GM19328 (cell line): ENCODE measurements at regions not wholly inside any gene's neighbourhood (a gene's known extent, or its start where the extent isn't known, plus 50 kb on each side); places are given as distances from the start of the nearest gene placed in this dataset.
"Not testable (repeated sequence)": the region's sequence is repeated elsewhere in the genome, so short reads cannot be mapped to it uniquely, and the experiment has no call there.

Experiments
- ATAC-seq: cut with Tn5 transposase; IDR thresholded peaks from one replicate; pipeline ENCODE4 v1.9.1; 2021; ENCODE audit warnings: mild to moderate bottlenecking, moderate library complexity; ENCODE audit not compliant: unreplicated experiment

DNA sequence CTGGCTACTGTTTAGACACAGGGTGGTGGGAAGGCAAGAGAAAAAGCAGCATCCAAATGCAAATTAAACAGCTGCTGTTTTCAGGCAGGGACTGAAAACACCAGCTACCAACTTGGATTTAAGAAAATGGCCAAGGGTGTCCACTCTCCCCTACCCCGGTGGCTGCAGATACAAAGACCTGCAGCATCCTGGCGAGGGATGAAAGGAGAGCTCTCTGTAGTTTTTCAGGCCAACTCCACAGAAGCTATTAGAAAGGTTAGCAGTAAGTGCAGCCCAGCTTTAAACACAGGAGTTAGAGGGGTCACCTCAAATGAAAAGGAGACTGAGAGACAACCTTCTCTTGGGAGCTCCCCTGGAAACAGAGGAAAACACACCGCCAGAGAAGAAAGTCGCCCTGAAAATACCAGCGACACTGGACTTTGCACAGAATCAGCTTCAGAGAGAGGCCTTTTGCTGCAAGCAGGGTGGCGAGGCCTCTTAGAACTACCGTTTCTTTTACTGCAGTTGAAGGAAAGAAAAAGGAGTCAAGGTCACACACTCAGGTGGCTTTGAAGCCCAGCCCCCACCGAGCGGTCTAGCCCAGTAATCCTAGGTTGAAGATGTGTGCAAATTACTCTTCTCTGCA, 74.4 kb upstream of the TIAM1 start:
- no peak for ATAC-seq

- ATAC-seq, result not testable (repeated sequence)
Observed at GRCh38 chr21:31417214-31417613, 73.2 kb upstream of the TIAM1 start.

DNA sequence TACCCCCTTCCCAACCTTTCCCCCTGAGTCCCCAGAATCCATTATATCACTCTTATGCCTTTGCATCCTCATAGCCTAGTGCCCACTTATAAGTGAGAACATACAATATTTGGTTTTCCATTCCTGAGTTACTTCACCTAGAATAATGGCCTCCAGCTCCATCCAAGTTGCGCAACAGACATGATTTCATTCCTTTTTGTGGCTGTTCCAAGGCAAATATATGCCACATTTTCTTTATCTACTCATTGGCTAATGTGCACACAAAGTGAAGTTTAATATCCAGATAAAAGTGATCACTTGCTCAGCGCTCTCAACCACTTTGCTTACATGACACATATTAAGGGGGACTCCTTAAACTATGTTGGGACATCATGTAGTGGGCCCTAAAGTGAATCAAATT, 72.4 kb upstream of the TIAM1 start:
- ATAC-seq, result no peak

DNA sequence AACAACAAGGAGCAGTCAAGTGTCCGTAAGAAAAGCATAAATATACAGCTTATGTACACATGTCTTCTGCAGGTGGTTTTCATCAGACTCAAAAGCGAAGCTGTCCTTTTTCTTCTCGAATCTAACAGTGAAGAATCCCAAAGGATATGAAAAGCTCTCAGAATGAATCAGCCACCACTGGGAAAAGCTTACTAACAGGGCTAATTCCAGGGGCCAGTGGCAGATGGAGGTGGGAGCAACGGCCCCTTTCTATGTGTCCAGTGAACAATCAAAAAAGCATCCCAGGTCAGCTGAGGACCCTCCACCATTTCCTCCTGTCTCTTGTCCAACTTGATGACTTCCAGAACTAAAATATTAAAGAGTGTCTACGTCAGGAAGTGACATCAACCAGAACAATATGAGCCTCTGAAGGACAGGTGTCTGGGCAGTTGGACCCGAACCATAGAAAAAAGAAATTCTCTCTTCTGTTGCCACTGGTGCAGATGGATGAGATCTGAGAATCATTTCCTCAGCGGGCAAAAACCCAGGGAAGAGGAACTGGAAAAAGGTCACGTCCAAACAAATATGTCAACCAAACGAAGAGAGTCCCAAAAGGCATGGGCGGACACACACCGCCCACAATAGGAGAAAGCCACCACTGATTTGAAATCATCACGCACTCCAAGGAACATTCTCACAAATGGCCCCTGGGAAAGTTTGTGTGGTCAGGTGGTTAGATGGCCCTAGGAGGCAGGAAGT, 70.4 kb upstream of the TIAM1 start:
- no peak for ATAC-seq

DNA sequence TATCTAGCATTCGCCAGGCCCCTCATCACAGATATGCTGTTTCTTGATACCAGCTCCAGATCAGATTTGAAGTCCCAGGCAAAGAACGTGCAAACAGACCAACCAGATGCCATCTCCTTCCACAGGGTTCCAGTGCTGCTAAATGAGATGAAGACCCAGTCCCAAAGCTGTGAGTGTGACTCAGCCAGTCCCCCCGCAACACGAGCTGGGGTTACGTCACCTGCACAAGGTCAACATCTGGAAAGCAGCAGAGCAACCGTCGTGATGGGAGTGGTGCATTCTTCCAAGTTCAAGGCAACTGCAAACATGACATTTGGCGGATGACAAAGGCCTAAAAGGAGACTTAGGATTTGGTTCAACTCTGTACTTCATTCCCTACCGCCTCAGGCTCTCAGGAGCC, 69.6 kb upstream of the TIAM1 start:
- no peak for ATAC-seq

GRCh38 chr21:31410499-31411131, 66.6 kb upstream of the TIAM1 start:
- no peak for ATAC-seq

- no peak for ATAC-seq
Observed at GRCh38 chr21:31409831-31410487, 65.9 kb upstream of the TIAM1 start.

DNA sequence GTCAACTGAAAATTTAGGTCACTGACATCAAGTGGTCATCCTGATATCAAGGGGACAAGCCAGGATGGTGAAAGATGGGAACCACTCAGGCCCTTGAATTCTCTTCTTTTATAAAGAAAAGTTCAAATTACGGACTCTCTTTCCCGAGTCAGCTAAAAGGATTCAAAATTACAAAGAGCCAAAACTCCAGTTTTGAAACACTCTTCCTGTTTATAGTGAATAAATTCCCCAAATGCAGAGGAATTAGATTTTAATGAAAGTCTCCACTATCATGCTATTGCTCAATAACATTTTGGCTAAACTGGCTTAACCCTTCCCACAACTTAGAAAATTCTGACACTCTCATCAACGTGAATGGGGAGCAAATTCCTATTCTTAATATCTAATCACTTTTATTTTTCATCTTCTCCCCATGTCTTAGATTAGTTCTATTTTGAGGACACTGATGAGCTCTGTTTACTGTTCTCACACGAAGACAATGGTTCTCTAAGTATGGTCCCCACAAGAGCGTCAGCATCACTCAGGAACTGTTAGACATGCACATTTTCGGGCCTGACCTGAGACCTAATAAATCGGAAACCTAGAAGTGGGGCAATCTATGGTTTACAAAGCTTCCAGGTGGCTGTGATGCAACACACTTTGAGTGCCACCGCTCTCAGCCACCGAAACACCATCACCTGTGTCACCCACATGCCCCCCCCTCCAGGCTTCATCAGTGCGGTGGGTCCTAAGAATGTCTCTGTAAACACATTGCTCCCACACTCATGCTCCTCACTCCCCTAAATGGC, 64.4 kb upstream of the TIAM1 start:
- ATAC-seq, result no peak

- ATAC-seq, result no peak
Observed at GRCh38 chr21:31406510-31406909, 62.4 kb upstream of the TIAM1 start.

DNA sequence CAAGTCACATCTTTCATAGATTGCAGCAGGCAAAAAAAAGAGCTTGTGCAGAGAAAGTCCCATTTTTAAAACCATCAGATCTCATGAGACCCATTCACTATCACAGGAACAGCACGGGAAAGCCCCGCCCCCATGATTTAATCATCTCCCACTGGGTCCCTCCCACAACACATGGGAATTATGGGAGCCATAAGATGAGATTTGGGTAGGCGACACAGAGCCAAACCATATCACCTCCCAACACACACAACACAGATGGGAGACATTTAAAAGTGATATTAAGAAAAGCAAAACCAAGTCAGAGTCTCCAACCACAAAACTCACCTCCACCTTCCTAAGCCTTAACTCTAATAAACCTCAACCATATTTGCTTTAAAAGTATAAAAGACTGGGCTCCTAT, 61.5 kb upstream of the TIAM1 start:
- ATAC-seq, result no peak

DNA sequence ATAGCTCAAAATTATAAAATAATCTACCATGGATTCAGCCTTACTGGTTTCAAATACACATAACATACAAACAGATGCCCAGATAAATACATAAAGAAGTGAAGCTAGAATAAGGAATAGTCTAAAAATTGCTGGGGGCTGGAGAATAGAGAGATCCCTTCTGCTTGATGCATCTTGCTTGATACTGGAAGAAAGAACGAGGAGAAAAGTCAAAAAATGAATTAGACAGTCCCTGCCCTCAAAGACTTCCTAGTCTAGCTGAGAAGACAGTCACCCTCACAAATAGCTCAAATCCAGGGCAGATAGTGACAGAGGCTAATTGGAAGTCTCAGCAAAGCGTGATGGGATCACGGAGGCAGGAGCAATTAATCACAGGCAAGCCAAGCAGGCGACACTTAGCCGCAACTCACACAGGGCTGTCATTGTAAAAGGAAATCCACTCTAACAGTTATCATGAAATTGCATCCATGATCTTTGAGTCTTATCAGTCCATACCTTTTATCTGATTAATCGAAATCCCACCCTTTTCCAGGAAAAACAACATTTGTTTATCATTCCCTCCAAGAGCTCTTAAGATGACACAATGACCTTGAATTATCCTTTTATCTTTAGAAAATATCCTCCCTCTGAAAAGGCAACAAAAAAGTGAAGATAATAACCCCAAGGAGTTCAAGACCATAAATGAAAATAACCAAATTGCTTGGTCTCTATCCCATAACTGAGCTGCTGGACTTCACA, 59.7 kb upstream of the TIAM1 start:
- no peak for ATAC-seq

- ATAC-seq, result no peak
Observed at GRCh38 chr21:31399591-31399990, 55.5 kb upstream of the TIAM1 start.

DNA sequence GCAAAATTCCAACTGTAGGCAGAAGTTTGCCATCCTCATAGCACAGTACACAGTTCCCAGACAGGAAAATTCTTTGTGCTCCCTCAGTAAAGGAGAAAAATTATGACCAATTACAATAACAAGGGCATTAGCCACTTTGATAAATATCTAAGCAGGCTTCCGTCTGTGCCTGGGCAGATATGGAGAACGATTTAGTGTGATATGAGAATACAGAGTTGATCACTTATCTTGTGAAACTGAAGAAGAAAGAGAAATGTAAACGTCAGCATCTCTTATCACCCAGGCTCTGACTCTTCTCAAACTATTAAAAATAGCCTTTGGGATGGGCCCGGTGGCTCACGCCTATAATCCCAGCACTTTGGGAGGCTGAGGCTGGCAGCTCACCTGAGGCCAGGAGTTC, 54.5 kb upstream of the TIAM1 start:
- ATAC-seq, result no peak

DNA sequence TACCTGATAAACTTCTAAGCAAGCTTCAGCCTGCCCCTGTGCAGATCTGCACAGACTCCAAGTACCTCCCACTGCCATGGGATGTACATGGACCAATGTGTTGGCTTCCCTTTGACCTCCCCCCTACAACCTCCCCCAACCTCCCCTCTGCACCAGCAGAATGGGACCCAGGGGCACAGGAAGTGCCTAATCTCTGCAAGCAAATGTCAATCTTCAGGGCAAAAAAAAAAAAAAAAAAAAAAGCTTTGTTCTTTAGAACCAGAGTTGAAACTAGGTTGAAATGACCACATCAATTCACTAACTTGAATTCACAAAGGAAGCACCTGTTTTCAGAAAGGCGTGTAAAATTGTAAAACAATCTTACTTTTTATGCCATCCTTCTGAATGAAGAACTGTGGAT, 53.9 kb upstream of the TIAM1 start:
- no peak for ATAC-seq

DNA sequence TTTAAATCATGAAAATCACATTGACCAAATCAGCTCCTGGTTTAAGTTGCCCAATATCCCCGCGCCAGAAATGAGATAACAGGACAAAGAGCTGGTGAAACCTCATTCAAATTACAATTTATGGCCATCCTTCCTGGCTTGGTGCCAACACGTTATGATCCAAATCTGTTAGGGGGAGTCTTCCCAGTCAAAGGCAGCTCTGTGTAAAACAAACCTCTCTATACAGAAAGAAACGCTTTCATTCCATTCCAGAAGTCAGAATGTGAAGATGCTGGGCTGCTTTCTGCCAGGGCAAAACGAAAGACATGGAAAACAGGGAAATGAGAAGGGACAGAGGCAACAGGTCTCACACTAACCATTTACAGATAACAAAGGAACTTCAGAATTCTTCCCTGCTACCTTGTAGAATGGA, 53.5 kb upstream of the TIAM1 start:
- ATAC-seq, result no peak

DNA sequence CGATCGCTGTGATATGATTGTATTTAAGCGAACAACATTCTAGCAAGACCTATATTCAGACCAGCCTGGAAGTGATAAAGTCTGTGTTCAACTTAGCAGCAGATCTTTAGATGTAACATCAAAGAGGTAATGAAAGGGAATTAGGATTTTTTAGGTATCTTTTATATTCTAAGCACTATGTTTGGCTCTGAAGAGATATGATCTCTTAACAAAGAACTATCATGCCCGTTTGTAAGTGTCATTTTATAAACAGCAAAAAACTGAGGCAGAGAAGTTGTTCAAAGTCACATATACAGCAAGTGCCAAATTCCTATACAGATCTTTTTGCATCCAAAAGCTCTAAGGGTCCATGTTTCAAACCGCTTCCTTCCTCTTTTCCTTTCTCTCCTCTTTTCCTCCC, 53.0 kb upstream of the TIAM1 start:
- ATAC-seq, result no peak

DNA sequence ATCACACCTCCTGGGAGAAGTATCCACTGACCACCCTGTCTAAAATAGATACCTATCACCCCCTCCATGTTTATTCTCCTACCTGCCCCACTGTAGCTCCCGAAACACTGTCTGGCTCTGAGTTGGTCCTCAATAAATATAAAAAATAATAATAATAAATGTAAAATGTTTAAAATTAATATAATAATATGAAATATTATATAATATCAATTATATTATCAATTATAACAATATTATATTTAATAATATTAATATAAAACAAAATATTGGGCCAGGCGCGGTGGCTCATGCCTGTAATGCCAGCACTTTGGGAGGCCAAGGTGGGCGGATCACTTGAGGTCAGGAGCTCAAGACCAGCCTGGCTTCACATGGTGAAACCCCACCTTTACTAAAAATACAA, 52.3 kb upstream of the TIAM1 start:
- no peak for ATAC-seq

- no peak for ATAC-seq
Observed at GRCh38 chr21:31395791-31396190, 51.7 kb upstream of the TIAM1 start.

DNA sequence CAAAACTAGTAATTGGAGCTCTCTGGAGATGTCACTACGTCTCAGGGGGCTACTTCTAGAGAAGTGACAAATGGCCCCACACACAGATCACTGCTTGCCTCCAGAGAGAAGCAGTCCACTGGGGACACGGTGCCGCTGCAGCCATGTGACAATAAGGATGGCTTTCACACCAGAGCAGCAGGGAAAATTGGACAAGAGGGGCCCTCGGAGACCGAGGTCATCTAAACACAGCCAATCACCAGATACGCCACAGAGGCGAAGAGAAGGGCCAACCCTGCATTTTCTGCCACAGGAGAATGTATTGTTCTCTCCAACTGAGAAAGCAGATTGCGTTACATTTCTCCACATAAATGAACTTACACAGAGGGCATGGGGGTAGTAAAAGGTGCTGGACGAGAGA, 51.2 kb upstream of the TIAM1 start:
- no peak for ATAC-seq

GRCh38 chr21:31394309-31394708, 50.2 kb upstream of the TIAM1 start:
- no peak for ATAC-seq
